ENCODE measurements at regions not wholly inside any gene's neighbourhood (a gene's known extent, or its start where the extent isn't known, plus 50 kb on each side); places are given as distances from the start of the nearest gene placed in this dataset.

GRCh38 chr2:189274361-189274760 lies 94.8 kb upstream of the COL5A2 start:
- Histone ChIP-seq H3K36me3 (no peaks in the 10 kb centered on the region), H3K27ac (no peak overlapping the region)
- TF ChIP-seq, protein P1, sequence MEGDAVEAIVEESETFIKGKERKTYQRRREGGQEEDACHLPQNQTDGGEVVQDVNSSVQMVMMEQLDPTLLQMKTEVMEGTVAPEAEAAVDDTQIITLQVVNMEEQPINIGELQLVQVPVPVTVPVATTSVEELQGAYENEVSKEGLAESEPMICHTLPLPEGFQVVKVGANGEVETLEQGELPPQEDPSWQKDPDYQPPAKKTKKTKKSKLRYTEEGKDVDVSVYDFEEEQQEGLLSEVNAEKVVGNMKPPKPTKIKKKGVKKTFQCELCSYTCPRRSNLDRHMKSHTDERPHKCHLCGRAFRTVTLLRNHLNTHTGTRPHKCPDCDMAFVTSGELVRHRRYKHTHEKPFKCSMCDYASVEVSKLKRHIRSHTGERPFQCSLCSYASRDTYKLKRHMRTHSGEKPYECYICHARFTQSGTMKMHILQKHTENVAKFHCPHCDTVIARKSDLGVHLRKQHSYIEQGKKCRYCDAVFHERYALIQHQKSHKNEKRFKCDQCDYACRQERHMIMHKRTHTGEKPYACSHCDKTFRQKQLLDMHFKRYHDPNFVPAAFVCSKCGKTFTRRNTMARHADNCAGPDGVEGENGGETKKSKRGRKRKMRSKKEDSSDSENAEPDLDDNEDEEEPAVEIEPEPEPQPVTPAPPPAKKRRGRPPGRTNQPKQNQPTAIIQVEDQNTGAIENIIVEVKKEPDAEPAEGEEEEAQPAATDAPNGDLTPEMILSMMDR (IDR thresholded peaks at IDR 0.05; ENCODE audit: low read depth, low read length), result no peak

DNA sequence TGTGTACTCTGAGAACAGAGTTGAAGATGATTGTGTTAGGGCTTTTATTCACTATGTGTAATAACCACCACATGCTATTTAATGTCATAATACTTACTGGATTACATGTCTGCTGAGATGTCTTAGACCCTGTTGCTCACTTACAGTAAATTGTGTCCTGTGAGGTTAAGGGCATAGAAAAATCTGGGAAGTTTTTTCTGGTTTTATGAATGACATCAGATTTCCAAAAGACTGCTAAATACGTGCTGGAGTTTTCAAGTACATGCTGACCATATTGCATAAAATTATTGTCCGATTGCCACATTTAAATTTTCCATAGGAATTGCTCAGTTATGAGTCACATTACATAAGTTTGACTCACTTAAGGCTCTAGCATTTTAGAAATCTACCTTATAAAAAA lies 96.7 kb upstream of the COL5A2 start:
- Histone ChIP-seq H3K9me3 (ENCODE audit: severe bottlenecking) (no peaks in the 10 kb centered on the region), H3K4me3 (ENCODE audit: low read depth, low read length) (no peak overlapping the region), H3K27ac (no peak overlapping the region), H3K36me3 (no peaks in the 10 kb centered on the region), H3K27me3 (ENCODE audit: insufficient read depth, low read depth, severe bottlenecking) (no peaks in the 10 kb centered on the region)
- DNase-seq, result no peak
- TF ChIP-seq, protein P1 (IDR thresholded peaks at IDR 0.05; ENCODE audit: low read depth, low read length), result no peak

More at GRCh38 chr2:189274361-189274760, 94.8 kb upstream of the COL5A2 start:
- H3K4me3 ChIP-seq (ENCODE audit: low read depth, low read length), result no peak overlapping the region
- no peak for DNase-seq
- H3K27me3 ChIP-seq (ENCODE audit: insufficient read depth, low read depth, severe bottlenecking), result no peaks in the 10 kb centered on the region
- no peaks in the 10 kb centered on the region for H3K9me3 ChIP-seq (ENCODE audit: severe bottlenecking)

DNA sequence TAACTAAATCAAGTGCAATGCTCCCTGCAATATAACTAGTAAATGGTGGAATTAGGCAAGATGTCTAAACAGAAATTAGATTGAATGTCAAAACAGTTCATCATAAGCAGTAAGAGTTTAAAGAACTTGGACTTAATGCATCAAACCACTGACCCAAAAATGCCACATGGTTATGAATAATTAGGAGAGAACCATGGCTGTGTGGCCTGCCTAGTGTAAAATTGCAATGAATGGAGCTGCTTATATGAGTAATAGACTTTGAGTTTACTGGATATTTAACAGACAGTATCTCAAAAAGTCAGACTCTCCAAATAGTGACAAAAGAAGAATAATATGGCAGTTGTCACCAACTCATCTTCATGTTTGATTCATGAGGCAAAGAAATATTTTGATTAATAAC lies 101.6 kb upstream of the COL5A2 start:
- Histone ChIP-seq H3K36me3 (no peaks in the 10 kb centered on the region), H3K9me3 (ENCODE audit: severe bottlenecking) (no peaks in the 10 kb centered on the region), H3K27me3 (ENCODE audit: insufficient read depth, low read depth, severe bottlenecking) (no peaks in the 10 kb centered on the region), H3K27ac (no peak overlapping the region), H3K4me3 (ENCODE audit: low read depth, low read length) (no peak overlapping the region)
- TF ChIP-seq, protein P1 (IDR thresholded peaks at IDR 0.05; ENCODE audit: low read depth, low read length), result no peak
- no peak for DNase-seq

DNA sequence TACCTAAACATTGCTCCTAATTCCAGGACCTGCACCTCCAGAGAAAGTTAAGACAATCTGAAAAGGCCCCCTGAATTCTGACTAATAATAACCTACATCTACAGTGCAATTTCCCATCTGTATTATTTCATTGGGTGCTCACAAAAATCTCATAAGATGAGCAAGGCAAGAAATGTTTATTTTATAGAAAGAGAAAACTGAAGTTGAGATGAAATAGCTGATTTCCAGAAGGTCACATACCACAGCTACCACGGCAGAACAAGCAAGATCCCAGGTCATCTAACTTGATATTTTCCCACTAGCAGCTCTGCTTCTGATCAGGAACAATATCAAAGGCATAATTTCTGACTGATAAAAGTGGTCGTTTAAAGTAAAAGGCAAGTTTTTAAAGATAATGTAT lies 105.8 kb upstream of the COL5A2 start:
- Histone ChIP-seq H3K27me3 (ENCODE audit: insufficient read depth, low read depth, severe bottlenecking) (no peaks in the 10 kb centered on the region), H3K27ac (no peak overlapping the region), H3K36me3 (no peaks in the 10 kb centered on the region), H3K4me3 (ENCODE audit: low read depth, low read length) (no peak overlapping the region), H3K9me3 (ENCODE audit: severe bottlenecking) (no peaks in the 10 kb centered on the region)
- no peak for DNase-seq
- TF ChIP-seq, protein P1 (IDR thresholded peaks at IDR 0.05; ENCODE audit: low read depth, low read length), result no peak

GRCh38 chr2:189285962-189286645 lies 106.5 kb upstream of the COL5A2 start:
- Histone ChIP-seq H3K4me3 (ENCODE audit: low read depth, low read length) (no peak overlapping the region), H3K27me3 (ENCODE audit: insufficient read depth, low read depth, severe bottlenecking) (no peaks in the 10 kb centered on the region), H3K27ac (no peak overlapping the region), H3K9me3 (ENCODE audit: severe bottlenecking) (no peaks in the 10 kb centered on the region), H3K36me3 (no peaks in the 10 kb centered on the region)
- TF ChIP-seq, protein P1 (IDR thresholded peaks at IDR 0.05; ENCODE audit: low read depth, low read length), result no peak
- no peak for DNase-seq

- Histone ChIP-seq H3K4me3 (ENCODE audit: low read depth, low read length) (no peak overlapping the region), H3K27ac (no peak overlapping the region), H3K9me3 (ENCODE audit: severe bottlenecking) (no peaks in the 10 kb centered on the region), H3K27me3 (ENCODE audit: insufficient read depth, low read depth, severe bottlenecking) (no peaks in the 10 kb centered on the region), H3K36me3 (no peaks in the 10 kb centered on the region)
- DNase-seq, result no peak
- TF ChIP-seq, protein P1 (IDR thresholded peaks at IDR 0.05; ENCODE audit: low read depth, low read length), result no peak
Measured at GRCh38 chr2:189287363-189287762, 107.8 kb upstream of the COL5A2 start.
